Stimulated activated CD8-positive, alpha-beta memory T cell treated with anti-CD3 and anti-CD28 coated beads, Interleukin-15, amount 100 ng/mL, for 48 hours (primary cell): ENCODE measurements at regions not wholly inside any gene's neighbourhood (a gene's known extent, or its start where the extent isn't known, plus 50 kb on each side); places are given as distances from the start of the nearest gene placed in this dataset.
"Not testable (repeated sequence)": the region's sequence is repeated elsewhere in the genome, so short reads cannot be mapped to it uniquely, and the experiment has no call there.

Source experiments
- DNase-seq, 2 donors: peaks; one replicate each; pipeline ENCODE4 v3.0.0-alpha.2; 2020; ENCODE audit warnings: low read depth in 2 of 2

GRCh38 chr16:64358291-64358690 is 763.6 kb downstream of the CDH11 start:
- no peak for DNase-seq

- DNase-seq = no peak
Observed at GRCh38 chr16:64356267-64356666, 765.6 kb downstream of the CDH11 start.

- no peak for DNase-seq
Observed at GRCh38 chr16:64352246-64352645, 769.6 kb downstream of the CDH11 start.

GRCh38 chr16:64351121-64351520 is 770.7 kb downstream of the CDH11 start:
- DNase-seq = no peak

GRCh38 chr16:64346080-64346479 is 775.8 kb downstream of the CDH11 start:
- DNase-seq = no peak

- no peak for DNase-seq
Observed at GRCh38 chr16:64345142-64345541, 776.7 kb downstream of the CDH11 start.

- DNase-seq = not testable (repeated sequence)
Observed at GRCh38 chr16:64343820-64344443, 777.9 kb downstream of the CDH11 start.

GRCh38 chr16:64343061-64343819 is 778.6 kb downstream of the CDH11 start:
- DNase-seq = no peak

- not testable (repeated sequence) for DNase-seq
Observed at GRCh38 chr16:64341336-64341735, 780.5 kb downstream of the CDH11 start.

GRCh38 chr16:64339052-64339770 is 782.7 kb downstream of the CDH11 start:
- DNase-seq = no peak

- no peak for DNase-seq
Observed at GRCh38 chr16:64321881-64322280, 800.0 kb downstream of the CDH11 start.

- DNase-seq = no peak
Observed at GRCh38 chr16:64321066-64321465, 800.8 kb downstream of the CDH11 start.

GRCh38 chr16:64317601-64318000 is 804.3 kb downstream of the CDH11 start:
- no peak for DNase-seq

GRCh38 chr16:64313726-64314125 is 808.1 kb downstream of the CDH11 start:
- no peak for DNase-seq

- DNase-seq = no peak
Observed at GRCh38 chr16:64312980-64313379, 808.9 kb downstream of the CDH11 start.

GRCh38 chr16:64312292-64312691 is 809.6 kb downstream of the CDH11 start:
- no peak for DNase-seq

- DNase-seq = no peak
Observed at GRCh38 chr16:64311241-64311640, 810.6 kb downstream of the CDH11 start.

GRCh38 chr16:64309398-64310110 is 812.3 kb downstream of the CDH11 start:
- no peak for DNase-seq

- DNase-seq = no peak
Observed at GRCh38 chr16:64308721-64309120, 813.1 kb downstream of the CDH11 start.

- no peak for DNase-seq
Observed at GRCh38 chr16:64307431-64307830, 814.4 kb downstream of the CDH11 start.

GRCh38 chr16:64305663-64306062 is 816.2 kb downstream of the CDH11 start:
- no peak for DNase-seq

- no peak for DNase-seq
Observed at GRCh38 chr16:64304951-64305350, 816.9 kb downstream of the CDH11 start.
